Stimulated activated CD8-positive, alpha-beta memory T cell treated with anti-CD3 and anti-CD28 coated beads, Interleukin-15, amount 100 ng/mL, for 4 hours (primary cell): ENCODE measurements at regions not wholly inside any gene's neighbourhood (a gene's known extent, or its start where the extent isn't known, plus 50 kb on each side); places are given as distances from the start of the nearest gene placed in this dataset.

Experiments used
- DNase-seq, 2 donors: peaks; one replicate each; pipeline ENCODE4 v3.0.0-alpha.2; 2020; ENCODE audit warnings: low read depth in 2 of 2

DNA sequence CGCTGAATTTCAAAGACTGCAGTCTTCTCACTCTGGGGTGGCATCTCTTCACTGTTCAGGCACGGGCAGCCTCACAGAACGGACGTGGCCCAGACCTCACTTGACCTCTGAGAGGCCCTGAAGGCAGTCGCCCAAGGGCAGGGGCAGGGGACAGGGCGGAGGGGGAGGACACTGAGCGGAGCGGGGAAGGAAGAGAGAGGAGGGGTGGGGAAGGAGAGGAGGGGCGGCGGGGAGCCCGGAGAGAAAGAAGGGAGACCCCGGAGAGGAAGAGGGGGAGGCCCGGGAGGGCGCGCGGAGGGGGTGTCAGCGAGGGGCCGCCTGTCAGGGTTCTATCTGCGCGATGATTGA lies 58.7 kb upstream of the COMTD1 start:
- no peak for DNase-seq

DNA sequence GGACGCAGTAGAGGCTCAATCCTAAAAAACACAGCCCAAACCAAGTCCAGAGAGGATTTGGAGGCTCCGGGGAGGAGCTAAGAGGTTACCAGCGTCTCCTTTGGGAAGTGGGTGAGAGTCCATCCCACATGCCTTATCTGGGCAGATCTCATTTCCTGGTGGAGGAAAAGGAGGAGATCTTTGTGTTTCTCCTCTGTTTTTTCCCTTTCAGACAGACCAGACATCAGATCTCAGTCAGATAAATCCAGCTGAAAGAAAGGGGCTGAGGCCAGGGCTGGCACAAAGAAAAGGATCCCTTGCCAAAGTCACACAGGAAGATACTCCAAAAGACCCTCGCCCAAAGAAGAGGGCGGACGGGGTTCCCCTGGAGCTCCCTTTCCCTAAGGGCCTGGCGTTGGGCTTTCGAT lies 58.3 kb upstream of the COMTD1 start:
- no peak for DNase-seq

DNA sequence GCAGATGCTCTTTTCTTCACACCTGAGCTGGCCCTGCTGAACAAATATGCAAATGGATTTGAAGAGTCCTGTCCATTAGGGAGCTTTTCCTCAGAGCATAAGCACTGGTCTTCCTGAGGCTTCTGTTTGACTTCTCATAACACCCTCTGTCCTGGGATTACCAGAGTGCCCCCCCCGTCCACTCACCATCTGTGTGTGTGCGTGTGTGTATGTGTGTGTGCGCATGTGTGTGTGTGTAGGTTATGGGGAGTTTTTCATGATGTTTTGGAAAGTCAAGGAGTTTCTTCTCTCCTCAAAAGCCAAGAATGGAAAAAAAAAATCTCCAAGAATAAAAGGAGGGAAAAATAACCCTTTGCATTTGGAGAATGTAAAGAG lies 57.7 kb upstream of the COMTD1 start:
- DNase-seq: no peak

DNA sequence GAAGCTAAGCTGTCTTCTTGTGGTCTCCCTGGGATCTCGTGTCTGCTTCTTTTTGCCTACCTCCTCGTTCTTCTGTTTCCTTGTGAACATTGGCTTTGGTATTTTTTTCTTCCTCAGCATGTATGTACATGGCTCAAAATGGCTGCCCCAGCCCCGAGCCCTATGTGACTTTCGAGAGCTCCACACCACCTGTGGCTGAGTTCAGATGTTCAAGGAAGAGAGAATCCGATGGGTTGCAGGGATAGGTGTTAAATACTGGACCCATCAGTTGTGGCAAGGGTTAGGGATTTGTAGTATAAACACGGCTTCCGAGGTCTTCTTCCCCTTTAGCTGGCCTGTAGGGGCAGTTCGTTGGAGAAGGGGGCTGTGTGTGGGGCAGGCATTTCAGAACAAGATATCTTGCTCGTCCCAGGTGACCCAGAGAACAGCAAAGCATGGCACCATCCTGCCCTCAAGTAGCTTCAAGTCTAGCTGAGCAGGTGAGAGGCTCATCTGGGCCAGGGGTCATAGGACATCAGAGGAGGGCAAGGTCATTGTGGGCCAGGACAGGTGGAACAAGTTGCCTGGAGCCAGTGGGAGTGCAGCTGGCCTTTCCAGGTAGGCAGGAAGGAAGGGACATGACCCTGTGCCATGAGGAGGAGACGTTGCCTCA lies 57.2 kb upstream of the COMTD1 start:
- no peak for DNase-seq

DNA sequence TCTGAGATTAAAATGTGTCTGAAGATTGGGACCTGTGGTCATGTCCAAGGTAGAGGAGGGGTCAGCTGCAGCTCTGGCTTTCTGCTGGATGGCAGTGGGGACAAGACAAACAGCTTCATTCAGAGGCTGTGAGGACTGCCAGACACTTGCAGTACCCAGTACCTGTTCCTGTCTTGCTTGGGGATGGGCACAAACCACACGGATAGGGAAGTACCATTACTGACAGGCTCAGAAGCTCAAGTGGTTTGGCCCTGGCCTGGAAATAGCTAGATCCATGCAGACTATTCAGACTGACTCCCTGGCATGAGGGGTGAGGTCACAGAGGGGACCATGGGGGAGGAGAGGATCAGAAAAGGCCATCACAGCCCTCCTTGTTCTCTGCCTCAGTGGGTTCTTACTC lies 56.0 kb upstream of the COMTD1 start:
- no peak for DNase-seq

DNA sequence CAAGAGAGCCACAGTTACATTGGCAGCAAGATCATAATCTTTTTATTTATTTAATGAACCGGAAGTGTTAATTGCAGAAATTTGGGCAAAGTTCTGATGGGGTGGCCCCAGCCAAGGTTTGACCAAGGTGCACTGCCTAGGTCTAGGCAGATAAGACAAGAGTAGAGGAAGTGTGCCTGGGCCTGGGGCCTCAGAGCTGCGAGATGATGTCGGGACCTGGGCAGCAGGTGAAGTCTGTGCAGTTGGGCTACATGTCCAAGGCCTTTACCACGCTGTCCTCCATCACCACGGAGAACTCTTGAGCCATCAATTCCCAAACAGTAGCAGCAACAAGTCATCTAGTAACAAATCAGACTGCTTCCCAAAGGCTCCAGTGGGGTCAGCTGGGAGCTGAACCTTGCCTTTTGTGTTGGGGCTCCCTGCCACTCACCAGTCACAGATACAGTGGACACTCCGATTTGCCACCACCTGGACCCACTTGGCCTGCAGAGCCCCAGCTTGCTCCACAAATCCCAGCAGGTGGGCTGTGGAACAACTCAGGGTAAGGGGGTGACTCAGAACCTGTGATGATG lies 52.5 kb upstream of the COMTD1 start:
- no peak for DNase-seq

DNA sequence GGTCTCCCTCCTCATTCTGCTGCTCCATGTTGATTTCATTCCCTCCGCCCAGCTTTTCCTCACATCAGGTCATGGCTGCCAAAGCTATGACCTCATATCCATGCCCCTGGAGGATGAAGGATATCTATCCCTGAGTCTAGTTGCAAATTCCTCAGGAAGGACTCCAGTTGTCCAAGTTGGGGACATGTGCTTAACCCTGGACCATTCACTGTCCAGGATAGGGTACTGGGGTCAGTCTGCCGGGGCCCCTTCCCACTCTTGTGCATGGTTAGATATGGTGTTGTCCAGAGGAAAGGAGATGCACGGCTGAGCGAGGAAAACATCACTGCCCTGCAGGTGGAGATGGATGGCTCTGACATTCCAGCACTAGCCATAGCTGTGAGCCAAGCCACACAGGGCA lies 51.9 kb upstream of the COMTD1 start:
- no peak for DNase-seq

DNA sequence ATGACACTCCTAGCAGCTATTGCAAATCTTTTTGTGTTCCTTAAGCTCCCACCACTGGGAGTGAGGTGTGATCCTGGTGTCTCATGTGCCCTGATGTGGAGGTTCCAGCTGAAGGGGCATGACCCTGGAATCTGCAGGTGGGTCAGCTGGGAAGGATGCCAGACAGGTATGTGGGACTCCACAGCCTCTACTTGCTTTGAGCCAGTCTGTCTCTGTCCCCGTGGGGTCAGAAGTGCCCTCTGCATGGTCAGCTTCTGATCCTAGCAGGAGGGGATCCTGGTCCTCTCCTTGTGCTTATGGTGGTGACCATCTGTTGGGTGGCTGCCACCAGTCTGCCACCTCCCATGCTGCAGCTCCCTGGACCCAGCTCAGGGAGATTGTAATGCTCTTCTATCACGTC lies 51.1 kb upstream of the COMTD1 start:
- DNase-seq: no peak
